H9 (cell line): ENCODE measurements at regions not wholly inside any gene's neighbourhood (a gene's known extent, or its start where the extent isn't known, plus 50 kb on each side); places are given as distances from the start of the nearest gene placed in this dataset.

Source experiments
- DNase-seq: peaks from one replicate; pipeline ENCODE4 v3.0.0-alpha.2; 2017
- H2AFZ ChIP-seq: one replicate; pipeline ENCODE4 v1.6.1; 2013; ENCODE audit warnings: mild to moderate bottlenecking, low read length, control low read depth, moderate library complexity
- H2AK5ac ChIP-seq: 2 replicates; pipeline ENCODE4 v1.6.1; 2013; ENCODE audit warnings: low read length, control low read depth, mixed read lengths; ENCODE audit not compliant: insufficient read length
- H2BK120ac ChIP-seq: one replicate; pipeline ENCODE4 v1.6.1; 2013; ENCODE audit warnings: low read depth, mild to moderate bottlenecking, low read length, control low read depth, inconsistent platforms; ENCODE audit not compliant: poor library complexity, severe bottlenecking
- H2BK12ac ChIP-seq: 2 replicates; pipeline ENCODE4 v1.6.1; 2013; ENCODE audit warnings: low read length, control low read depth, mixed read lengths, low read depth; ENCODE audit not compliant: insufficient read length
- H2BK15ac ChIP-seq: 2 replicates; pipeline ENCODE4 v1.6.1; 2013; ENCODE audit warnings: low read depth, low read length, control low read depth
- H2BK20ac ChIP-seq: one replicate; pipeline ENCODE4 v1.6.1; 2013; ENCODE audit warnings: low read depth, mild to moderate bottlenecking, low read length, control low read depth, inconsistent platforms; ENCODE audit not compliant: poor library complexity, severe bottlenecking
- H2BK5ac ChIP-seq: 2 replicates; pipeline ENCODE4 v1.6.1; 2013; ENCODE audit warnings: low read length, control low read depth, mixed read lengths; ENCODE audit not compliant: insufficient read length
- H3K14ac ChIP-seq: 2 replicates; pipeline ENCODE4 v1.6.1; 2013; ENCODE audit warnings: low read length, control low read depth; ENCODE audit not compliant: insufficient read depth
- H3K18ac ChIP-seq: 2 replicates; pipeline ENCODE4 v1.6.1; 2013; ENCODE audit warnings: low read depth, mild to moderate bottlenecking, mixed read lengths, low read length, control low read depth; ENCODE audit not compliant: insufficient read length
- H3K23ac ChIP-seq: 2 replicates; pipeline ENCODE4 v1.6.1; 2013; ENCODE audit warnings: low read length, control low read depth, mixed read lengths, low read depth; ENCODE audit not compliant: insufficient read length
- H3K23me2 ChIP-seq: 2 replicates; pipeline ENCODE4 v1.6.1; 2013; ENCODE audit warnings: low read depth, mild to moderate bottlenecking, mixed read lengths, low read length, control low read depth; ENCODE audit not compliant: insufficient read length, poor library complexity, severe bottlenecking
- H3K27ac ChIP-seq: 2 replicates; pipeline ENCODE4 v1.5.1; 2013; ENCODE audit warnings: low read length, control low read depth, mixed read lengths, low read depth; ENCODE audit not compliant: insufficient read length
- H3K27me3 ChIP-seq: 2 replicates; pipeline ENCODE4 v1.6.1; 2013; ENCODE audit warnings: low read length, control low read depth, inconsistent platforms; ENCODE audit not compliant: insufficient read depth
- H3K4ac ChIP-seq: 2 replicates; pipeline ENCODE4 v1.6.1; 2013; ENCODE audit warnings: low read depth, mild to moderate bottlenecking, control low read depth, inconsistent platforms, low read length, moderate library complexity
- H3K4me1 ChIP-seq: 2 replicates; pipeline ENCODE4 v1.6.1; 2013; ENCODE audit warnings: low read length, control low read depth, inconsistent platforms; ENCODE audit not compliant: insufficient read depth
- H3K4me2 ChIP-seq: 2 replicates; pipeline ENCODE4 v1.6.1; 2013; ENCODE audit warnings: low read length, control low read depth, mixed read lengths; ENCODE audit not compliant: insufficient read length, insufficient read depth
- H3K56ac ChIP-seq: 2 replicates; pipeline ENCODE4 v1.6.1; 2013; ENCODE audit warnings: low read depth, mild to moderate bottlenecking, mixed read lengths, low read length, control low read depth; ENCODE audit not compliant: insufficient read length
- H3K79me1 ChIP-seq: 2 replicates; pipeline ENCODE4 v1.6.1; 2013; ENCODE audit warnings: low read depth, mild to moderate bottlenecking, moderate library complexity, low read length, control low read depth, inconsistent platforms; ENCODE audit not compliant: insufficient read depth, poor library complexity, severe bottlenecking
- H3K79me2 ChIP-seq: 2 replicates; pipeline ENCODE4 v1.6.1; 2013; ENCODE audit warnings: low read length, control low read depth, inconsistent platforms; ENCODE audit not compliant: insufficient read depth
- H3K9ac ChIP-seq: 2 replicates; pipeline ENCODE4 v1.6.1; 2013; ENCODE audit warnings: low read length, control low read depth, mixed read lengths; ENCODE audit not compliant: insufficient read length; ENCODE audit errors: extremely low read depth
- H3K9me3 ChIP-seq: one replicate; pipeline ENCODE4 v1.6.1; 2013; ENCODE audit warnings: low read depth, low read length, inconsistent platforms; ENCODE audit not compliant: control insufficient read depth
- H3T11ph ChIP-seq: one replicate; pipeline ENCODE4 v1.6.1; 2013; ENCODE audit warnings: mild to moderate bottlenecking, low read length, control low read depth, inconsistent platforms
- H4K20me1 ChIP-seq: one replicate; pipeline ENCODE4 v1.6.1; 2013; ENCODE audit not compliant: control insufficient read depth, insufficient read length, insufficient read depth
- H4K5ac ChIP-seq: 2 replicates; pipeline ENCODE4 v1.6.1; 2013; ENCODE audit warnings: low read depth, mild to moderate bottlenecking, mixed read lengths, low read length, control low read depth; ENCODE audit not compliant: insufficient read length
- H4K8ac ChIP-seq: replicated peaks from 2 replicates; pipeline ENCODE4 v1.6.1; 2013; ENCODE audit warnings: low read length, control low read depth, mixed read lengths, low read depth; ENCODE audit not compliant: insufficient read length
- H4K91ac ChIP-seq: 2 replicates; pipeline ENCODE4 v1.6.1; 2013; ENCODE audit warnings: low read depth, mild to moderate bottlenecking, moderate library complexity, mixed read lengths, low read length, control low read depth; ENCODE audit not compliant: insufficient read length
- H3K27ac Mint-ChIP-seq, 3 experiments: 2 replicates in 2 of 3; 3 replicates in 1 of 3; pipeline ENCODE4 v1.8.0; 2020 to 2021; ENCODE audit warnings: mixed read lengths in 3 of 3, mild to moderate bottlenecking in 1 of 3, moderate library complexity in 1 of 3
- H3K27me3 Mint-ChIP-seq: 2 replicates; pipeline ENCODE4 v1.8.0; 2021; ENCODE audit warnings: low read depth, mild to moderate bottlenecking, moderate library complexity, mixed read lengths
- H3K36me3 Mint-ChIP-seq, 3 experiments: 2 replicates in 2 of 3; 3 replicates in 1 of 3; pipeline ENCODE4 v1.8.0; 2020 to 2021; ENCODE audit warnings: low read depth in 3 of 3, mixed read lengths in 3 of 3; ENCODE audit not compliant: insufficient read depth in 1 of 3
- H3K4me1 Mint-ChIP-seq, 2 experiments: 2 replicates each; pipeline ENCODE4 v1.8.0; 2020; ENCODE audit warnings: mixed read lengths in 2 of 2
- H3K4me3 Mint-ChIP-seq, 2 experiments: 2 replicates in 1 of 2; 3 replicates in 1 of 2; pipeline ENCODE4 v1.8.0; 2020 to 2021; ENCODE audit warnings: mild to moderate bottlenecking in 2 of 2, mixed read lengths in 2 of 2, moderate library complexity in 1 of 2
- H3K9me3 Mint-ChIP-seq, 2 experiments: 2 replicates in 1 of 2; 3 replicates in 1 of 2; pipeline ENCODE4 v1.8.0; 2020; ENCODE audit warnings: mild to moderate bottlenecking in 2 of 2, mixed read lengths in 2 of 2, moderate library complexity in 1 of 2
- WGBS: extraction: QIAGEN DNeasy Blood & Tissue Kit; methylation state at CpG from one replicate; pipeline ENCODE4 v1.1.7; 2013; ENCODE audit warnings: missing lambda C conversion rate, low lambda C conversion rate, mixed read lengths; ENCODE audit not compliant: insufficient read length; ENCODE audit errors: extremely low coverage; 5-methylcytosine and 5-hydroxymethylcytosine counted together
- TF ChIP-seq, protein P1 (sequence below): fragments of 200-600 bp; sonication (generic); conservative IDR thresholded peaks from 3 replicates; pipeline ENCODE4 v1.8.0; 2021; ENCODE audit warnings: antibody characterized with exemption, mild to moderate bottlenecking

DNA sequence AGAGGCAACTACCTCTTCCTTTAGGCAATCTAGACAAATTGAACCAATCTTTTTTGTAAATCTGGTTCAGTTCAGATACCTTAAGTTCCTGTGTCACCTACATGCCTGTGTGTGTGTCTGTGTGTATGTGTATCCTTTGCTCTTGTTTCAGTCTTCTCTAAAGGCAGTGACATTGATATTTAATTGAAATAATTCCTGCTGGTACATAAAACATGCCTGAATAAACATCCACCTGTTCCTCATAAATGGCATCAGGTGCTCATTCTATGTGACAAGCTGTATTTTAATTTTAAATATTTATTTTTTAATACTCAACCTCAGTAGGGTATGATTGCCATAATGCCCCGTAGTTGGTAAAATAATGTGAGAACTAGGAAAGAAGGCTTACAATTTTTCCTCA lies 1606.4 kb upstream of the PRR20A start:
- Histone ChIP-seq H2BK12ac (no peak overlapping the region), H2AK5ac (no peak overlapping the region), H3K14ac (no peak overlapping the region), H4K91ac (no peak overlapping the region), H3K23ac (no peak overlapping the region), H3K4me1 (no peaks in the 10 kb centered on the region), H4K20me1 (no peaks in the 10 kb centered on the region), H2BK20ac (no peak overlapping the region), H3K27me3 (no peaks in the 10 kb centered on the region), H3K18ac (no peak overlapping the region), H4K5ac (no peak overlapping the region), H3K79me1 (no peaks in the 10 kb centered on the region), H4K8ac (no peak overlapping the region), H3T11ph (no peak overlapping the region), H3K4ac (no peak overlapping the region), H2AFZ (no peak overlapping the region), H3K23me2 (no peaks in the 10 kb centered on the region), H3K9ac (no peak overlapping the region), H3K79me2 (no peaks in the 10 kb centered on the region), H3K4me2 (no peak overlapping the region), H3K56ac (no peak overlapping the region), H3K9me3 (no peaks in the 10 kb centered on the region), H2BK15ac (no peak overlapping the region), H3K27ac (no peak overlapping the region), H2BK5ac (no peak overlapping the region), H2BK120ac (no peak overlapping the region)
- DNase-seq = no peak
- 0 out of 4 replicates have a peak, but pooled peaks cover 0 to 3% of the 10 kb centered on the region in 2 experiments for H3K4me1 Mint-ChIP-seq
- H3K27me3 Mint-ChIP-seq = no peaks in the 10 kb centered on the region
- TF ChIP-seq, protein P1, sequence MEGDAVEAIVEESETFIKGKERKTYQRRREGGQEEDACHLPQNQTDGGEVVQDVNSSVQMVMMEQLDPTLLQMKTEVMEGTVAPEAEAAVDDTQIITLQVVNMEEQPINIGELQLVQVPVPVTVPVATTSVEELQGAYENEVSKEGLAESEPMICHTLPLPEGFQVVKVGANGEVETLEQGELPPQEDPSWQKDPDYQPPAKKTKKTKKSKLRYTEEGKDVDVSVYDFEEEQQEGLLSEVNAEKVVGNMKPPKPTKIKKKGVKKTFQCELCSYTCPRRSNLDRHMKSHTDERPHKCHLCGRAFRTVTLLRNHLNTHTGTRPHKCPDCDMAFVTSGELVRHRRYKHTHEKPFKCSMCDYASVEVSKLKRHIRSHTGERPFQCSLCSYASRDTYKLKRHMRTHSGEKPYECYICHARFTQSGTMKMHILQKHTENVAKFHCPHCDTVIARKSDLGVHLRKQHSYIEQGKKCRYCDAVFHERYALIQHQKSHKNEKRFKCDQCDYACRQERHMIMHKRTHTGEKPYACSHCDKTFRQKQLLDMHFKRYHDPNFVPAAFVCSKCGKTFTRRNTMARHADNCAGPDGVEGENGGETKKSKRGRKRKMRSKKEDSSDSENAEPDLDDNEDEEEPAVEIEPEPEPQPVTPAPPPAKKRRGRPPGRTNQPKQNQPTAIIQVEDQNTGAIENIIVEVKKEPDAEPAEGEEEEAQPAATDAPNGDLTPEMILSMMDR = no peak
- peaks cover 8 to 10% of the 10 kb centered on the region in 2 experiments; a peak in 3 of 5 replicates for H3K9me3 Mint-ChIP-seq
- H3K36me3 Mint-ChIP-seq = peaks cover 8 to 16% (median 14%) of the 10 kb centered on the region in 3 experiments
- 0 out of 7 replicates have a peak overlapping the region, but pooled peaks of 1 of the 3 experiments have one; percentile 52 for H3K27ac Mint-ChIP-seq
- no peak overlapping the region for H3K4me3 Mint-ChIP-seq
- no CpG with 5 or more reads among the region's 1 CpG for WGBS
